Endothelial cell of umbilical vein (primary cell): ENCODE measurements at regions not wholly inside any gene's neighbourhood (a gene's known extent, or its start where the extent isn't known, plus 50 kb on each side); places are given as distances from the start of the nearest gene placed in this dataset.

Experiments
- BruUV-seq: library from RNA; stranded (reverse); fragments of 400-500 nt; replicated peaks from 2 replicates; lab custom pipeline; 2021; lab: Mats Ljungman, UMichigan
- CTCF ChIA-PET: fragments of 300-600, 350-600 bp; sonication (Branson Sonifier 250); formaldehyde crosslinking; loops from one replicate; lab custom pipeline; 2021; ENCODE audit warnings: antibody characterized with exemption, inconsistent platforms; lab: Charles Lee
- POLR2A ChIA-PET: fragments of 300-600, 350-600 bp; sonication (Branson Sonifier 250); formaldehyde crosslinking; loops from one replicate; lab custom pipeline; 2021; ENCODE audit warnings: antibody characterized with exemption, inconsistent platforms; lab: Charles Lee
- DNase-seq: peaks from one replicate; pipeline ENCODE4 v3.0.0-alpha.2; 2011; ENCODE audit warnings: low read depth, low spot score
- FAIRE-seq: peaks from 2 replicates; lab custom pipeline; 2011; peaks lifted over from hg19 to GRCh38; lab: Jason Lieb, UNC
- H2AFZ ChIP-seq: 2 replicates; pipeline ENCODE4 v1.6.0; 2012; ENCODE audit warnings: low read depth, low read length, control low read depth, inconsistent platforms
- H3K27ac ChIP-seq: 2 replicates; pipeline ENCODE4 v1.5.1; 2011; ENCODE audit warnings: low read depth, mild to moderate bottlenecking, control low read depth, low read length, moderate library complexity; ENCODE audit not compliant: insufficient read depth
- H3K27me3 ChIP-seq, 2 experiments: 2 replicates each; pipeline versions ENCODE4 v1.6.0 to v1.6.1; 2011; ENCODE audit warnings: low read length in 2 of 2, mixed read lengths in 1 of 2; ENCODE audit not compliant: control insufficient read depth in 2 of 2, insufficient read depth in 2 of 2
- H3K36me3 ChIP-seq, 2 experiments: 2 replicates in 1 of 2; 3 replicates in 1 of 2; pipeline ENCODE4 v1.5.1; 2011; ENCODE audit warnings: low read length in 2 of 2, mild to moderate bottlenecking in 1 of 2, moderate library complexity in 1 of 2; ENCODE audit not compliant: control insufficient read depth in 2 of 2, insufficient read depth in 2 of 2; ENCODE audit errors: extremely low read depth in 1 of 2
- H3K4me1 ChIP-seq: 3 replicates; pipeline ENCODE4 v1.5.1; 2011; ENCODE audit warnings: mild to moderate bottlenecking, low read length; ENCODE audit not compliant: control insufficient read depth, insufficient read depth; ENCODE audit errors: extremely low read depth
- H3K4me2 ChIP-seq: 2 replicates; pipeline ENCODE4 v1.6.1; 2011; ENCODE audit warnings: low read length, control low read depth, mixed read lengths; ENCODE audit not compliant: insufficient read depth
- H3K4me3 ChIP-seq, 3 experiments: fragments of 200-600 bp in 1 of 3; sonication (generic), shearing (Covaris generic) in 1 of 3; replicated peaks in 1 of 3; 2 replicates each; pipeline ENCODE4 v1.5.1; 2011 to 2016; ENCODE audit warnings: control low read depth in 3 of 3, low read length in 3 of 3, mild to moderate bottlenecking in 2 of 3, inconsistent platforms in 1 of 3, low read depth in 1 of 3, moderate library complexity in 1 of 3; ENCODE audit not compliant: insufficient read depth in 1 of 3
- H3K79me2 ChIP-seq: 2 replicates; pipeline ENCODE4 v1.6.0; 2012; ENCODE audit warnings: low read length, inconsistent platforms; ENCODE audit not compliant: control insufficient read depth, insufficient read depth
- H3K9ac ChIP-seq: replicated peaks from 2 replicates; pipeline ENCODE3; 2011; ENCODE audit warnings: low read length, control low read depth; ENCODE audit not compliant: insufficient read depth; ENCODE audit errors: extremely low read depth
- H3K9me1 ChIP-seq: replicated peaks from 3 replicates; pipeline ENCODE4 v1.6.0; 2011; ENCODE audit warnings: mild to moderate bottlenecking, low read length; ENCODE audit not compliant: control insufficient read depth, insufficient read depth; ENCODE audit errors: extremely low read depth
- H3K9me3 ChIP-seq: replicated peaks from 2 replicates; pipeline ENCODE4 v1.5.1; 2012; ENCODE audit warnings: low read length, inconsistent platforms; ENCODE audit not compliant: control insufficient read depth, insufficient read depth
- H4K20me1 ChIP-seq: replicated peaks from 2 replicates; pipeline ENCODE3; 2011; ENCODE audit warnings: mild to moderate bottlenecking, low read length; ENCODE audit not compliant: control insufficient read depth, insufficient read depth; ENCODE audit errors: extremely low read depth
- CTCF ChIP-seq, 2 donors: IDR thresholded peaks; 1 replicate in 1 of 2; 2 replicates in 1 of 2; pipeline ENCODE4 v1.5.1; 2011; ENCODE audit warnings: low read length in 2 of 2, mild to moderate bottlenecking in 2 of 2, moderate library complexity in 2 of 2, control low read depth in 1 of 2, inconsistent platforms in 1 of 2, low read depth in 1 of 2; ENCODE audit not compliant: insufficient read depth in 1 of 2; ENCODE audit errors: extremely low read depth in 1 of 2
- EZH2 ChIP-seq: IDR thresholded peaks from 2 replicates; pipeline ENCODE4 v1.6.1; 2012; ENCODE audit warnings: borderline replicate concordance, low read depth, mild to moderate bottlenecking, moderate library complexity, low read length, inconsistent platforms; ENCODE audit not compliant: severe bottlenecking
- FOS ChIP-seq: IDR thresholded peaks from 2 replicates; pipeline ENCODE4 v1.6.1; 2011; ENCODE audit warnings: mild to moderate bottlenecking, low read length, moderate library complexity, borderline replicate concordance; ENCODE audit not compliant: insufficient read depth
- GATA2 ChIP-seq: IDR thresholded peaks from 2 replicates; pipeline ENCODE4 v1.7.0; 2011; ENCODE audit warnings: low read depth, mild to moderate bottlenecking, moderate library complexity, mixed read lengths, low read length; ENCODE audit not compliant: insufficient read length, insufficient read depth
- JUN ChIP-seq: IDR thresholded peaks from 2 replicates; pipeline ENCODE4 v1.6.1; 2011; ENCODE audit warnings: borderline replicate concordance, low read depth; ENCODE audit not compliant: insufficient read length, insufficient read depth
- MAX ChIP-seq: IDR thresholded peaks from 2 replicates; pipeline ENCODE4 v1.6.1; 2011; ENCODE audit not compliant: insufficient read depth, insufficient read length
- MYC ChIP-seq: IDR thresholded peaks from one replicate; pipeline ENCODE4 v1.6.1; 2011; ENCODE audit warnings: mild to moderate bottlenecking, low read depth, low read length
- POLR2A ChIP-seq: IDR thresholded peaks from 2 replicates; pipeline ENCODE4 v1.6.1; 2012; ENCODE audit warnings: low read depth, mild to moderate bottlenecking, control low read depth, low read length
- POLR2AphosphoS5 ChIP-seq: IDR thresholded peaks from 2 replicates; pipeline ENCODE4 v1.6.1; 2012; ENCODE audit warnings: low read depth, mild to moderate bottlenecking, control low read depth, low read length, moderate library complexity; ENCODE audit not compliant: insufficient read depth
- dilution Hi-C: fragments of 300-500 bp; cut with MboI; formaldehyde crosslinking; loops from one replicate; pipeline ENCODE4 v1.15.0; 2019; ENCODE audit warnings: low sequenced_read_pairs; ENCODE audit not compliant: extremely low pct_ligation_motif_present
- intact Hi-C: fragments of 100-400 bp; cut with micrococcal nuclease; formaldehyde crosslinking; loops from one replicate; pipeline ENCODE4 v1.10.0; 2022

GRCh38 chr11:15532432-15532831, 417.7 kb downstream of the INSC start:
- dilution Hi-C loops: no loop called here

More at GRCh38 chr11:15532432-15532831, 417.7 kb downstream of the INSC start:
- intact Hi-C loops: no loop called here
- no peak for FAIRE-seq
- Histone ChIP-seq H2AFZ (no peak overlapping the region), H3K27me3 (no peaks in the 10 kb centered on the region), H3K79me2 (no peaks in the 10 kb centered on the region), H3K27ac (no peak overlapping the region), H3K9me3 (no peaks in the 10 kb centered on the region), H3K4me1 (no peaks in the 10 kb centered on the region), H3K36me3 (no peaks in the 10 kb centered on the region), H3K9me1 (no peaks in the 10 kb centered on the region), H3K4me3 (no peak overlapping the region), H4K20me1 (no peaks in the 10 kb centered on the region), H3K9ac (no peak overlapping the region), H3K4me2 (no peak overlapping the region)
- POLR2A ChIA-PET: no interaction called here
- CTCF ChIA-PET: no interaction called here
- TF ChIP-seq FOS: no peak
- no peak for TF ChIP-seq MYC
- no peak for TF ChIP-seq POLR2AphosphoS5
- no peak for TF ChIP-seq JUN
- no peak for TF ChIP-seq CTCF (IDR thresholded peaks at IDR 0.05; ENCODE audit: extremely low read depth in 1 of 2, insufficient read depth in 1 of 2, low read depth in 1 of 2, low read length in 2 of 2)
- TF ChIP-seq GATA2: no peak
- no peak for TF ChIP-seq EZH2
- no peak for TF ChIP-seq POLR2A
- TF ChIP-seq MAX: no peak
- DNase-seq: no peak
- BruUV-seq: no TSS peak
